HEK293T (cell line): ENCODE measurements at regions not wholly inside any gene's neighbourhood (a gene's known extent, or its start where the extent isn't known, plus 50 kb on each side); places are given as distances from the start of the nearest gene placed in this dataset.

Experiments used
- ELF4 ChIP-seq: fragments of 450-650 bp; IDR thresholded peaks from 2 replicates; pipeline ENCODE4 v1.6.1; 2017; ENCODE audit warnings: antibody characterized with exemption
- FOXM1 ChIP-seq: fragments of 450-650 bp; IDR thresholded peaks from 2 replicates; pipeline ENCODE4 v1.6.1; 2017; ENCODE audit warnings: mild to moderate bottlenecking, borderline replicate concordance
- LEF1 ChIP-seq: fragments of 450-650 bp; IDR thresholded peaks from 2 replicates; pipeline ENCODE4 v1.6.1; 2017; ENCODE audit warnings: mild to moderate bottlenecking, borderline replicate concordance
- NFRKB ChIP-seq: fragments of 450-650 bp; IDR thresholded peaks from 2 replicates; pipeline ENCODE4 v1.6.1; 2016; ENCODE audit warnings: mild to moderate bottlenecking, moderate library complexity
- SP1 ChIP-seq: fragments of 450-650 bp; IDR thresholded peaks from 2 replicates; pipeline ENCODE4 v1.6.1; 2017
- SUZ12 ChIP-seq: fragments of 450-650 bp; IDR thresholded peaks from 2 replicates; pipeline ENCODE4 v1.6.1; 2016; ENCODE audit warnings: mild to moderate bottlenecking

DNA sequence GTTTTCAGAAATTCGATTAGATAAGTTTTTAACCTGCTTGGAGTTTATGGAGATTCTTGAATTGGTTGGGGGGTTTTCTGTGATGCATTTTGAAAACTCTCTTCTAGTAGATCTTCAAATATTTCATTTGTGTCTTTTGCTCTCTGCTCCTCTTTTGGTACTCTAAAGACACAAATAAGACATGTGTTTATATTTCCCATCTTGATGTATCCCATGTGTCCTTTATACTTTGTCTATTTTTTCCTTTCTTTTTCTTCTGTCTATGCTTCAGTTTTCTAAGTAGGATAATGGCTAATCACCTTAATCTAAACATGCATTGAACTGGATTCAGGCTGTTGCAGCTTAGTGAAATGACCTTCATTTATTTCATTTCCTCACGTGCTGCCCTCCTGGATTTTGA lies 63.8 kb upstream of the C1orf87 start:
- TF ChIP-seq SP1 = no peak
- no peak for TF ChIP-seq ELF4
- no peak for TF ChIP-seq FOXM1
- no peak for TF ChIP-seq LEF1
- TF ChIP-seq NFRKB = no peak
- no peak for TF ChIP-seq SUZ12
